OCI-LY1 (cell line): ENCODE measurements at regions not wholly inside any gene's neighbourhood (a gene's known extent, or its start where the extent isn't known, plus 50 kb on each side); places are given as distances from the start of the nearest gene placed in this dataset.

Source experiments
- H2AFZ ChIP-seq: fragments of 200-600 bp; sonication (generic), shearing (Covaris generic); 2 replicates; pipeline ENCODE4 v1.6.0; 2014; ENCODE audit warnings: antibody characterized with exemption, mild to moderate bottlenecking, low read length
- H3F3A ChIP-seq: fragments of 200-600 bp; sonication (generic), shearing (Covaris generic); 2 replicates; pipeline ENCODE4 v1.6.0; 2014; ENCODE audit warnings: mild to moderate bottlenecking, antibody characterized with exemption, low read length, moderate library complexity; ENCODE audit not compliant: insufficient read depth
- H3K27ac ChIP-seq: fragments of 200-600 bp; sonication (generic); 2 replicates; pipeline ENCODE4 v1.5.1; 2014; ENCODE audit warnings: low read length, mixed run types, mild to moderate bottlenecking, low read depth; ENCODE audit not compliant: poor library complexity, severe bottlenecking
- H3K27me3 ChIP-seq: fragments of 200-600 bp; sonication (generic); 2 replicates; pipeline ENCODE4 v1.6.0; 2014; ENCODE audit warnings: antibody characterized with exemption, mild to moderate bottlenecking, low read length, moderate library complexity; ENCODE audit not compliant: insufficient read depth
- H3K36me3 ChIP-seq: fragments of 200-600 bp; sonication (generic); 2 replicates; pipeline ENCODE4 v1.6.1; 2014; ENCODE audit warnings: mild to moderate bottlenecking, antibody characterized with exemption, low read length, moderate library complexity, mixed read lengths; ENCODE audit not compliant: insufficient read depth
- H3K4me1 ChIP-seq: fragments of 200-600 bp; sonication (generic); 2 replicates; pipeline ENCODE4 v1.5.1; 2014; ENCODE audit warnings: mild to moderate bottlenecking, low read length, moderate library complexity; ENCODE audit not compliant: insufficient read depth, severe bottlenecking
- H3K4me2 ChIP-seq: fragments of 200-600 bp; sonication (generic), shearing (Covaris generic); 2 replicates; pipeline ENCODE4 v1.6.1; 2014; ENCODE audit warnings: low read length
- H3K4me3 ChIP-seq: fragments of 200-600 bp; sonication (generic); 2 replicates; pipeline ENCODE4 v1.5.1; 2014; ENCODE audit warnings: low read length, low read depth, mild to moderate bottlenecking, mixed read lengths; ENCODE audit not compliant: poor library complexity, severe bottlenecking
- H3K79me2 ChIP-seq: fragments of 200-600 bp; shearing (Covaris generic); 2 replicates; pipeline ENCODE4 v1.6.1; 2016; ENCODE audit warnings: mixed run types, low read length, mixed read lengths; ENCODE audit not compliant: insufficient read depth
- H3K9ac ChIP-seq: fragments of 200-600 bp; sonication (generic), shearing (Covaris generic); 2 replicates; pipeline ENCODE4 v1.6.1; 2014; ENCODE audit warnings: mild to moderate bottlenecking, low read length, mixed read lengths
- H3K9me2 ChIP-seq: fragments of 200-600 bp; sonication (generic), shearing (Covaris generic); 2 replicates; pipeline ENCODE4 v1.6.1; 2014; ENCODE audit warnings: low read depth, mild to moderate bottlenecking, low read length, mixed read lengths
- H3K9me3 ChIP-seq: fragments of 200-600 bp; shearing (Covaris generic); 2 replicates; pipeline ENCODE4 v1.6.1; 2014; ENCODE audit warnings: low read length, mixed read lengths
- H4K20me1 ChIP-seq: fragments of 200-600 bp; sonication (generic), shearing (Covaris generic); 2 replicates; pipeline ENCODE4 v1.6.0; 2016; ENCODE audit warnings: mild to moderate bottlenecking, low read length; ENCODE audit not compliant: insufficient read depth
- EZH2 ChIP-seq: fragments of 200-600 bp; sonication (generic), shearing (Covaris generic); IDR thresholded peaks from 2 replicates; pipeline ENCODE4 v1.8.0; 2017; ENCODE audit warnings: borderline replicate concordance, mixed run types, mild to moderate bottlenecking, antibody characterized with exemption, low read length, moderate library complexity, mixed read lengths
- TF ChIP-seq, protein P1 (sequence below): fragments of 200-600 bp; sonication (generic), shearing (Covaris generic); IDR thresholded peaks from 2 replicates; pipeline ENCODE4 v1.5.1; 2017; ENCODE audit warnings: mild to moderate bottlenecking, antibody characterized with exemption, low read length, moderate library complexity, mixed read lengths

DNA sequence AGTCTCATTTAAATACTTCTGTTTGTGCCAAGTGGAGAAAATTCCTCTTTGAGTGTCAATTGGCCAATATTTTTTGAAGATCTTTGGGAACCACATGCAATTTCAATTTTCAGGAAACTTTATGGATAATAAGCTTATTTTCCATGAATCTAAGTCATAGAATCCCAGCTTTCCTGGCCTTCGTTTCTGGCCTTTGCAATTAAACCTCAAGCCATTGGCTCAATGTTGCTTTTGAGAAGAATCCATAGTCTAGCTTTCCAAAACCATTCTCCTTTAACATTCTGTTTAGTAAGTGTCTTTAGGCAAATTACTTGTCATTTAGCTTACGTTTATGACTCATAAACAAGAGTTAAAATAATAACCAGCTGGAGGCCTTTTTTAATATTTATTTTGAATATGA, 145.0 kb upstream of the FTMT start:
- Histone ChIP-seq H4K20me1 (no peaks in the 10 kb centered on the region), H3K4me2 (no peak overlapping the region), H3K4me3 (no peak overlapping the region), H3K4me1 (no peaks in the 10 kb centered on the region), H3K79me2 (no peaks in the 10 kb centered on the region), H3K36me3 (no peaks in the 10 kb centered on the region), H3K9ac (no peak overlapping the region), H2AFZ (no peak overlapping the region), H3K9me2 (no peaks in the 10 kb centered on the region), H3K27me3 (no peaks in the 10 kb centered on the region), H3K9me3 (no peaks in the 10 kb centered on the region), H3F3A (no peaks in the 10 kb centered on the region), H3K27ac (no peak overlapping the region)
- TF ChIP-seq EZH2, result no peak
- TF ChIP-seq, protein P1, sequence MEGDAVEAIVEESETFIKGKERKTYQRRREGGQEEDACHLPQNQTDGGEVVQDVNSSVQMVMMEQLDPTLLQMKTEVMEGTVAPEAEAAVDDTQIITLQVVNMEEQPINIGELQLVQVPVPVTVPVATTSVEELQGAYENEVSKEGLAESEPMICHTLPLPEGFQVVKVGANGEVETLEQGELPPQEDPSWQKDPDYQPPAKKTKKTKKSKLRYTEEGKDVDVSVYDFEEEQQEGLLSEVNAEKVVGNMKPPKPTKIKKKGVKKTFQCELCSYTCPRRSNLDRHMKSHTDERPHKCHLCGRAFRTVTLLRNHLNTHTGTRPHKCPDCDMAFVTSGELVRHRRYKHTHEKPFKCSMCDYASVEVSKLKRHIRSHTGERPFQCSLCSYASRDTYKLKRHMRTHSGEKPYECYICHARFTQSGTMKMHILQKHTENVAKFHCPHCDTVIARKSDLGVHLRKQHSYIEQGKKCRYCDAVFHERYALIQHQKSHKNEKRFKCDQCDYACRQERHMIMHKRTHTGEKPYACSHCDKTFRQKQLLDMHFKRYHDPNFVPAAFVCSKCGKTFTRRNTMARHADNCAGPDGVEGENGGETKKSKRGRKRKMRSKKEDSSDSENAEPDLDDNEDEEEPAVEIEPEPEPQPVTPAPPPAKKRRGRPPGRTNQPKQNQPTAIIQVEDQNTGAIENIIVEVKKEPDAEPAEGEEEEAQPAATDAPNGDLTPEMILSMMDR, result no peak

DNA sequence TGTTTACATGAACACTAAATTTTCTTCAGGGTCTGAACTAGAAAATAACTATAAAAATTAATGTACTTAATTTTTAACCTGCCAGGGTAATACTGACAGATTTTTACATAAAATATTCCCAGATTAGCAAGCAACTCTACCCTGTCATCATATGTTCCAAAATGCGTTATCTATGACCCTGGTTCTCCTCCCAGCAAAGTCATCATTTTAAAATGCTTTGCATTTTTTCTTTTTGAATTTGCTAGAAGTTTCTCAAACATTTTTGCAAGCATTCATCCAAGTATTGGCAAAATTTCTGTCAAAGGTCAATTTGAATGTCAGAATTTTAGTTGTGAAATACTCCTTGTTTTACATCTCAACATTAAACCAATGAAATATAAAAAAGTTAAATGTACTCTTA, 144.5 kb upstream of the FTMT start:
- H3K4me2 ChIP-seq, result no peak overlapping the region
- H3F3A ChIP-seq, result no peaks in the 10 kb centered on the region
- H3K27me3 ChIP-seq, result no peaks in the 10 kb centered on the region
- H3K9me2 ChIP-seq, result no peaks in the 10 kb centered on the region
- H3K79me2 ChIP-seq, result no peaks in the 10 kb centered on the region
- H3K4me3 ChIP-seq, result no peak overlapping the region
- no peaks in the 10 kb centered on the region for H3K36me3 ChIP-seq
- H3K4me1 ChIP-seq, result no peaks in the 10 kb centered on the region
- no peaks in the 10 kb centered on the region for H3K9me3 ChIP-seq
- H4K20me1 ChIP-seq, result no peaks in the 10 kb centered on the region
- no peak overlapping the region for H3K9ac ChIP-seq
- TF ChIP-seq, protein P1, result no peak
- no peak for TF ChIP-seq EZH2
- no peak overlapping the region for H2AFZ ChIP-seq
- no peak overlapping the region for H3K27ac ChIP-seq

DNA sequence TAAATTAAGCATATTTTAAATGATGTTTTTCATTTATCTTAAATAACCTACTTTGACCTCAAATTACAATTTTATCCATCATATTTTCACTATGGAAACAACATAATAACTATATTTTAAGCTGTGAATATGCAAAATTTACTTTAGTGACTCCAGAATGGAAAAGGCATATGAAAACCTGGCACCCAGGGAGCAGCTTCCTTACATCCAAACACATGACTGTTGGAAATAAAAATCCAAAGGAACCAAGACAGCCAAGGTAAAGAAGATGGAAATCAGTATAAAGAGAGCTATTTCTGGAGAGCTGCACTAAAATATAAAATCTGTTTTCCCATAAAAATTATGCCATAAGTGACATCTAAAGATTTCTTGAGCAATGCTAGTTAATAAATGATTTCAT, 140.3 kb upstream of the FTMT start:
- H3K9me2 ChIP-seq, result no peaks in the 10 kb centered on the region
- no peaks in the 10 kb centered on the region for H3K79me2 ChIP-seq
- TF ChIP-seq EZH2, result no peak
- TF ChIP-seq, protein P1, result no peak

More for the DNA sequence above, 140.3 kb upstream of the FTMT start:
- H3K9me3 ChIP-seq, result no peaks in the 10 kb centered on the region
- no peak overlapping the region for H3K4me3 ChIP-seq
- H3K4me2 ChIP-seq, result no peak overlapping the region
- H3K27me3 ChIP-seq, result no peaks in the 10 kb centered on the region
- no peaks in the 10 kb centered on the region for H3K4me1 ChIP-seq
- no peaks in the 10 kb centered on the region for H3F3A ChIP-seq
- no peak overlapping the region for H2AFZ ChIP-seq
- H3K9ac ChIP-seq, result no peak overlapping the region
- H3K36me3 ChIP-seq, result no peaks in the 10 kb centered on the region
- no peak overlapping the region for H3K27ac ChIP-seq
- no peaks in the 10 kb centered on the region for H4K20me1 ChIP-seq
